DMS 273 treated with DMSO at 0.1 percent for 48 hours (cell line): ENCODE measurements at regions not wholly inside any gene's neighbourhood (a gene's known extent, or its start where the extent isn't known, plus 50 kb on each side); places are given as distances from the start of the nearest gene placed in this dataset.
"Not testable (repeated sequence)": the region's sequence is repeated elsewhere in the genome, so short reads cannot be mapped to it uniquely, and the experiment has no call there.

Experiments
- DNase-seq: peaks from one replicate; lab custom pipeline; 2025; lab: John Stamatoyannopoulos, UW

DNA sequence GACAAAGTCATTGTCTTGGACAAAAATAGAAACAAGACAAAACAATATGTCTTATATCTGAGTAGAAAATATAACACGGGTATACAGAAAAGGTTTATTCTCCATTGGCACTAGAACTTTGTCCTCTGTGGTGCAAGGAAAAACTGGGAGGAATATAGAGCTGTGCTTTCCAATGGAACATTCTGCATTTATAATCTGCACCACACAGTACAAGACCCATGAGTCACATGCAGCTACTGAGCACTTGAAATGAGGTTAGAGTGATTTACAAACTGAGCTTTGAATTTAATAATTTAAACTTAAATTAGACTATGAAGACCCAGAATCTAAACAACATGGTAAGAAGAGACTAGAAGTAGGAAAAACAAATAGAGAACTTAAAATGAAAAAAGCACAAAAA, 86.1 kb downstream of the RAP2A start:
- DNase-seq, result no peak

DNA sequence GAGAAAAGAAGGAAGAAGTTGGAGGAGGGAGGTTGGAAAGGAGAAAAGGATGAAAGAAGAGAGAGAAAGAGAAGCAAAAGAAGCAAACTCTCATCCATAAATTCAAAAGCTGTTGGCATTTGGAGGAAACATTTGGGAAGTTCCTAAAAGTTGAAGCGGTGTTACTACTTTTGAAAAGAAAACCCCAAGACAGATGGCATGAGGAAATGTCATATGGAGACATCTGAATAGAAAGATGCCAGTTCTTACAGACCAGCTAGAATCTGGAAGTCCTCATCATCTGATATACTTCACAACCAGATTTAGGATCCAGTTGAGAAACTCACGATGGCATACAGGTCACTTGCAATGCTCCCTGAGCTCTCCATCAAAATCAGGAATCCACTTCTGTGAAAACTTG, 86.9 kb downstream of the RAP2A start:
- no peak for DNase-seq

DNA sequence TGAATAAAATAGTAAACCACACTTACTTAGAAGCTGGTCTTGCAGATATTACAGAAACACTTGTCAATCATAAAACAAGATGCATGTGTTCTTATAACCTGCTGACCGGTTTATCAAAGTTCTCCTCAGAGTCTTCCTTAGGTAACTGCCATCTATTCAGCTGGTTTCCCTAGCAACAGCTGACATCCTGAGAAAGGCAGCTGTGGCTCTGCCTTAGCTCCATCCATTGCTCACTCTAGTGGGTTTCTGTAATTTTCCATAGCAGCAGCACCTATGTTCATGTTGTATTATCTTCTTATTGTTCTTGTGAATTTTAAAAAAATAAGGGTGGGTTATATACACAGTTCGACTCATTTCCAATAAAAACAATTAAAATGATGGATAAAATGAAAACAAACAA, 87.8 kb downstream of the RAP2A start:
- no peak for DNase-seq

DNA sequence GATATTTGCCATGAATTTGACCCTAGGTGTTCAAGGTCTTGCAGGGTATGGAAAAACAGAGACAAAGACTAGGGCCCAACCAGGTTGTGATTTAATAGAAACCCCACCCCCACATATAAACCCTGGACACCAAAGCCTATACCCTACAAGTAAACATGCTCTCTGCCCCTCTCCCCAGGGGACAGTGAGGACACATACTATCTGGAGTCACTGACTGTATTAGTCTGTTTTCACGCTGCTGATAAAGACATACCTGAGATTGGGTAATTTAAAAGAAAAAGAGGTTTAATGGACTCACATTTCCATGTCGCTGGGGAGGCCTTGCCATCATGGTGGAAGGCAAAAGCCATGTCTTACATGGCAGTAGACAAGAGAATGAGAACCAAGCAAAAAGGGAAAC, 88.3 kb downstream of the RAP2A start:
- DNase-seq, result no peak

DNA sequence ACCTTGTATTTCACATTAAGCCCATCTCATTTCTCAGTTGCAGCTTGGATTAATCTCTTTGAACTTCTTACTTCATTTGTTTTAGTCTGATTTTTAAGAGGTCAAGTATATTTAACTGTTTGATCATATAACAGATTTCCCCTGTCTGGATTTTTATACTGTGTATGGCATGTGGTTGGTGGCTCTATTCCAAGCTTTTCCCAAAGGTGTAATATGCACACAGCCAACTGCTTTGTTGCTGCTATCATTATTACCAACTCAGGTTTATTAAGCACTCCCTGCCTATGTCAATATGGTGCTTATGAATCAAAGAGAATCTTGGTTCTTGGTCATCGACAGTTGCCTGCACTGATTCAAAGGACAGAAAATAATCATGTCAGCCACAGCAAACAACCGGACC, 92.6 kb downstream of the RAP2A start:
- no peak for DNase-seq

DNA sequence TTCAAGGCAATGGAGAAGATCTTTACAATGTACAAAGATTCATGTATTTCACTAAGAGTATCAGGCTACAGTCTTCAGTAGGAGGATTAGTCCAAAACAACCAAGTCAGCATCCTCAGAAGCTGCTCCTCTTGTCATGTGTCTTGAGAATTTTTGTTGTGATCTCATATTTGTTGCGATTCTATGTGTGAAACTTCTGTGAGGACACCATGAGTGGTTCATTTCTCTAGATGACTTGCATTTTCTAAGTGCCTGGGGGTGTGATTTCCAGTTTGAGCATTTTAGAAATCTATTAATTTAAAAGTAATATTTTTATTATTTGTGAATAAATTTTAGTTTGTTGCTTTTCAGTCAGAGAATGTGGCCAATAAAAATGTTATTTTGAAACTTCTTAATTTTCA, 94.5 kb downstream of the RAP2A start:
- DNase-seq, result no peak

DNA sequence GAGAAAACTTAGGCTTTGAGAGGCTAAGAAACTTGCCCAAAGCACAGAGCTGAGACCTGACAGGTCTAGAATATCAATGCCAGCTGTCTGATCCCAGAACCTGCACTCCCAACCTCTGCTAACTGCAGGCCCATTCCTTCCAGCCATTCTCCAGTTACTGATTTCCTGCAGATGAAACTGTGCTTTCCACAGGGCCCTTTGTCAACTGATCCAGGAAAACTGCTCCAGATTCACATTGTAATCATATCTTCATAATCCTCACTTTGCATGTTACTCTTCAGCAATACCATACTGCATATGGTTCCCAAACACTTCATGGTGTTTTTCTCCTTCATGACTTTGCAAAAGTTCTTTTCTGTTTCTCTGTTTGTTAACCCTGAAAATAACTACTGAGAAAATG, 100.6 kb downstream of the RAP2A start:
- no peak for DNase-seq

DNA sequence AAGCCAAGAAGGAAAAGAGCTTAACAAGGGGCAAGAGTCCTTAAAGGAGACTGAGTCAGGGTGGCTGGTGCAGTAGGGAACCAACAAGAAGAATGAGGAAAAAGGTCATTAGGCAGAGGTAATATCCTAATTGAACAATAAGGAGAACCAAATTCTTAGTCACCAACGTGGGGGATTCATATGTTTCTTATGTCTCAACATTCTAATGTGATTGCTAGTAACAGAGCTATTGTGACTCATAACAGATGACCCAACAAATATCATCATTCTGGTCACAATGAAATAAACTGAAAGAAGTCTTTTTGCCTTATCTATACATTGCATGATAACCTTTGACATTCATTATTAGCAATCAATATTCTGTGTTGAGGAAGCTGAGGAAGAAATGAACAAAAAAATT, 101.6 kb downstream of the RAP2A start:
- no peak for DNase-seq

DNA sequence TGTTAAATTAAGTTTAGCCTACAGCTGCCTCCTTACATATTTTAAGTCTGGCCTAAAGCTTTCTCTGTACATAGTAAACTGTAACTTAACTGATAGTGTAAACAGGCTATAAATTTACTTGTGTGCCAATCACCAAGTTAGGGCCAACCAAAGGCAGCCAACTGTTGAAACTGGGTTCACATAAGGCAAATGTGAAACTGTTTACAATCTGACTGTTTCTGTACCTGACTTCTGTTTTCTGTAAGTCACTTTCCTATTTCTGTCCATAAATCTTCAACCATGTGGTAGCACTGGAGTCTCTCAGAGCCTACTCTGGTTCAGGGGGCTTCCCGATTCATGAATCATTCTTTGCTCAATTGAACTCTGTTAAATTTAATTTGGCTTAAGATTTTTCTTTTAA, 103.1 kb downstream of the RAP2A start:
- DNase-seq, result no peak

DNA sequence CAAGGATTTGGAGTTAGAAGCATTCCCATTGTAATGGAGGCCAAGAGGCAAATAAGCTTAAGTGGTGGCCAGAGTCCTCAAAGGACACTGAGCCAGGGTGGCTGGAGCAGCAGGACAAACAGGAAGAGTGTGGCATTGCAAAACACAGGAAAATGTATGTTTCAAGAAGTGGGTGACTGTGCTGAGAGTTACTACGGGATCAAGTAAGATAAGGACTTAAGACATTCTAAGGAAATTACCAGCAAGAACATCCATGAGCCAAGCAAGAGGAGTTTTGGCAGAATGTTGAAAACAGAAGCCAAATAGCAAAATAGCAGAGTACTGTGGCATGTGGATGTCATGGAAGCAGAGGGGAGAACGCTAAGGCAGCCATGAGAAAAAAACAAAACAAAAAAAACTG, 104.2 kb downstream of the RAP2A start:
- DNase-seq, result no peak

DNA sequence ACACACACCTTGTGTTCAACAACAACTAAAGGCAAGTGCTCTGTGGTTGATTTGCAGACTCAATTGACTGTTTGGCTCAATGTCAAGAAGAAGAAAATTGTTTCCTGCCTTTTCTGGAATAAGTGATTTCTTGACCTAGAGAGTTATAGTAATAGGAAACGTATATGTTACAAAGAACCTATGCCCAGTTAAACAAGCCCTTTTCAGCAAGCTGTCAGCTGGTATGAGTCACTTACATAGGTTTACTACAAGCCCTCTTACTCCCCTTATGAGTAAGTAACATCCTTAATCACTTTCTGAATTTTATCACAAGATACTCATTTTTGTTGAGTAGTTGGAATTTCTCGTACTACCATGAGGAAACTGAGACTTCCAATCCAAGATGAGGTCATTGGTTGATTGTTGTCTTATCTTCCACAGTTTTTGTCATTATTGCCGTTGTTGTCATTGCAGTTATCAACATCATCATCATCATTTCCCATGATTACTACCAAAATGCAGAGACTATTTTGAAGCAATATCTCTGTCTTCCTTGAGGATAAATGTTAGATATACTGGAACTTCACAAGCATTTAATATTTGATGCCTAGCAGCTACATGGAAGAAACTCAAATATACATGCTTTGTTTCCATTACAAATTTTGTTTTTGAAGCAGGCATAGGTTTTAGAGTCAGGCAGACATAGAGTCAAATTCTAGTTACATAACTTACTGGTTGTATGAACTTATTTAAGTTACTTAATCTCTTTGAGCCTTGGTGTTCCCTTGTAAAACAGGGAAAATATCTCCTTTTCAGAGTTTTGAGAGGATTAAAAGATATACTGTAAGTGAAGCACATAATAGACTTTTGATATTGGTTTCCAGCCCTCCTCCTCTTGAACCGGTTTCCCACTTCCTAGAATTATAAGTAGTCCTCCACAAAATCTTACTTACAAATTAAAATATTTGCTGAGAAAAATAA, 106.0 kb downstream of the RAP2A start:
- DNase-seq, result no peak

DNA sequence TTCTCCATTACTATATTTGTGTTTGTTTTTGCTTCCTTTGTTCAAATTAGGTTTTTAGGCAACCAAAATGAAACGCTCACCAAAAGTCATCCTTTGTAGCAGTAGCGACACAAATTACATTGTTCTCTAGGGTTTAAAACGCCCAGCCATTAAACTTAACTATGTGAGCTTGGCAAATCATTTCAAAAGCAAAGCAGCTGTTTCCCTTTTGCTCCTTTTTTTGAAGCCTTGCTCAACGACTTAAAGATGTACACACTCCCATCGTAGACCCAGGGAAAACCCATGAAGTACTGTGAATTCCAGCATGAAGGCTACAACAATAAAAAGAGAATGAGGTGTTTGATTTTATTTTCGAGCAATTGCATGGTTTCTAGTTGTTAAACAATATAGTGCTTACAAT, 106.7 kb downstream of the RAP2A start:
- no peak for DNase-seq

DNA sequence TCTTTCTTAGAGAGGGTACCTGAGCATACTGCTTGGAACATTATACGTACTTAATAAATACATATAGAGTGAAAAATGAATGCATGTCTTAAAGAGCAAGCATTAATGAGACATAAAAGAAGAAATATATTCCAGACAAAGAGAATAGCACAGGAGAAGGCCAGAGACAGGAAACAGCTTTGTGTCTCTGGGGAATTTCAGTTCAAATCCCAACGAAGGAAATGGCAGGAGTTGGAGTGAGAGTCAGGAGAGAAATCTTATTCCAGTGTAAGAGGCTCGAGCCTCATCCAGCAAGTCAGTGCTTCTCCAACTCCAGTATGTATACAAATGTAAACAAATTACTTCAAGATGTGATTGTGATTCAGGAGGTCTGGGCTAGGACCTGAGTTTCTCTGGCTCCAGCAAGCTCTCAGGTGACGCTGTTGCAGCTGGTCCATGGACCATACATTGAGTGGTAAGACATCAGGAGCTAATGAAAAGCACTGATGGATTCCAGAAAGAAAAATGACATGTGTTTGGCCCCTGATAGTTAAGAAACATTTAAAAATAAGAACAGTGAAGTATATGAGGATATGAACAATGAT, 108.2 kb downstream of the RAP2A start:
- no peak for DNase-seq

DNA sequence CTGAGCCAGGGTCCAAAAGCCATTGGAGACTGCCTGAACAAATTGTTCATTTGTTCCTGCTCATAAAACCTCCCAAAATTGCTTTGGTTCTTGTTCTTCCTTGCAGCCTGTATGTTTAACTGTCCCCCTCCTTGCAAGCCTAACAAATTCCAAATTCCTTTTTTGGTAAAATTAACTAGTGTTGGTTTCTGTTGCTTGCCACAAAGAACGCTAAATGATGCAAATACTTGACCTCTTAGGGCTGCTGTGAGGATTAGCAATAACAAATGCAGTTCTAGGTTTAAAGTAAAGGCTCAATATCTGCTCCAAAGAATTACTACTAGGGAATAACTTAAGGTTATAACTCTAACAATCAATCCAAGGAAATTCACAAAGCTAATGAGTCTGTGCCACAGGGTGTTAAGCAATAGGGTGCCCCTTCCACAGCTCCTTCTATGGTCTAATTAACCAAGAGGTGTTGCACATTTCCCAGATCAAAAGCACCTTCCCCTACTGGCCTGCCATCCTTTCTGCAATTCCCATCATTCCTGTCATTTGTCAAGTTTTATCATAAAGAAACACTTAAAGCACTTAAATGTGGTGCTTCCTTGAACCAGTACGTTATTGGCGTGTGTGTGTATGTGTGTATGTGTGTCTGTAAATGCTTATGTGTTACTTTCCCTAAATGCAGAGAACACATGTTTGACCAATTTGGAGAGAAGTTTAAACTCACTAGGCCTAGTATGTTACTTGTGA, 110.2 kb downstream of the RAP2A start:
- no peak for DNase-seq

DNA sequence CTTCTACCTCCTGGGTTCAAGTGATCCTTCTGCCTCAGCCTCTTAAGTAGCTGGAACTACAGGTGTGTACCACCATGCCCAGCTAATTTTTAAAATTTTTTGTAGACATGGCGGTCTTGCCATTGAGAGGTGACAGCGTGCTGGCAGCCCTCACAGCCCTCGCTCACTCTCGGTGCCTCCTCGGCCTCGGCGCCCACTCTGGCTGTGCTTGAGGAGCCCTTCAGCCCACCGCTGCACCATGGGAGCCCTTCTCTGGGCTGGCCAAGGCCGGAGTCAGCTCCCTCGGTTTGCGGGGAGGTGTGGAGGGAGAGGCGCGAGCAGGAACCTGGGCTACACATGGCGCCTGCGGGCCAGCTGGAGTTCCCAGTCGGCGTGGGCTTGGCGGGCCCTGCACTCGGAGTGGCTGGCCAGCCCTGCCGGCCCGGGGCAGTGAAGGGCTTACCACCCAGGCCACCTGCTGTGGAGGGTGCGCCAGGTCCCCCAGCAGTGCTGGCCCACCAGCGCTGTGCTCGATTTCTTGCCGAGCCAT, 111.1 kb downstream of the RAP2A start:
- DNase-seq, result not testable (repeated sequence)

DNA sequence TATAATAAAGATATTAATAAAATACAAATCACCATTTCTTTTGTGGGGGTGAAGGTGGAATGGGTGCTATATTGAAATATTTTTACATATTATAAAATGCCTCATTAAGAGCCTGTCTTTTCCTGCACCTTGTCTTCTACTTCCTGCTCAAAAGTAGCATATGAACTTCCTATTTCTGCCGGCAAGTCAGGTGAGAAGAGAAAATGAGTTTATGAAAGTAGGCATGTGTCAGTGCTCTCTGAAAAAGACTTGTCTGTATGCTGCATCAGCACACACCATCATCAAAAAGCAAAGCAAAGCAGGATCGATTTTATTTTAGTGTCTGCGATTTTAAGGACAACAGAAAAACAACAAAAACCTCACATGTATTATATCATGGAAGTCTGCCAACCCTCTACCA, 114.2 kb downstream of the RAP2A start:
- no peak for DNase-seq

DNA sequence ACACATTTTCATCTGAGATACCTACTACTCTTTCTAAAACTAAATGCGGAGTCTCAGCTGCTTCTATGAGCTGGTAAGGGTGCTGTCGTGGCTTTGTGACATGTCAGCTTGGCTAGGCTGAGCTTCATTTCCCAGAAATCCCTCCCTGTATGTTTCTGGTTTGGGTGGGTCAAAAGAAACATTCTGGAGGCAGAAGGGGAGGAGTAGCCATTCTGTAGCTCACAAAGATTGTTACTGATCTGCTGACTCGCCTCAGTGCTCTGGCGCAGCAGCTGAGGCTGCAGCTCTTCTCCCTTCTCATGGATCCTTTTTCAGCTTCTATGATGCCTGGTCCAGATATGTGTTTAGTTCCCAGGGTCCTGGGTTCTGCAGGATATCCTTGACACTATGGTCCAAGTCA, 114.7 kb downstream of the RAP2A start:
- no peak for DNase-seq

DNA sequence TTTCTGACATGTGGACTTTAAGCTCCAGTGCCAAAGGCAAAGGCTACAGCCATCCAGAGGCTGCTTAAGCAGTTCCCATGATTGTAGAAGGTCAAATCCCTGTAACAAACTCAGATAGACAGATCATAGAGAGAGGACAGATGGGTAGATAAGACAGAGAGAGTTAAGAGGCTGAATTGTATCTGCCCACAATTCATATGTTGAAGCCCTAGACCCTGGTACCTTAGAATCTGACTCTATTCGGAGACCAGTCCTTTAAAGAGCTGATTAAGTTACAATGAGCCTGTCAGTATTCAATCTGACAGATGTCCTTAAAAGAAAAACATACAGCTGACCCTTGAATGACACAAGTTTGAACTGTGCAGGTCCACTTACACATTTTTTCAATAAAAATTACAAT, 115.2 kb downstream of the RAP2A start:
- DNase-seq, result no peak

DNA sequence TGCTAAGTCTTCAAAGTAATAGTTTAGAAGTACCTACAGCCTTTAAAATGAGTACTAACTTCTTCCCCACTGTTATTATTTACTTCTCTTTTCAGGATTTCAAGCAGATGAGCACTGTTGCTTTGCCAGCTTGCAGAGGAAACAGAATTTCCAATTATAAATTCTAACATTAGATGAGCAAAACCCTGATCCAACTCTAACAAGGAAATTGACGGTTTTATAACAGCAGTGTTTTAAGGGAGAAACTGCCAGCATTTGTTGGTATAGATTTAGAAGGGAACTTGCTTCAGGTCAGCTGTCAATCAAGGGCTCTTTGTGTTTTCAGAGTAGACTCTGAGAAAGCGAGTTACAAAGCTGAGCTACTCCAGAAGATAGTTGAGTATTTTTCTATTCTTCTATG, 120.5 kb downstream of the RAP2A start:
- DNase-seq, result no peak

DNA sequence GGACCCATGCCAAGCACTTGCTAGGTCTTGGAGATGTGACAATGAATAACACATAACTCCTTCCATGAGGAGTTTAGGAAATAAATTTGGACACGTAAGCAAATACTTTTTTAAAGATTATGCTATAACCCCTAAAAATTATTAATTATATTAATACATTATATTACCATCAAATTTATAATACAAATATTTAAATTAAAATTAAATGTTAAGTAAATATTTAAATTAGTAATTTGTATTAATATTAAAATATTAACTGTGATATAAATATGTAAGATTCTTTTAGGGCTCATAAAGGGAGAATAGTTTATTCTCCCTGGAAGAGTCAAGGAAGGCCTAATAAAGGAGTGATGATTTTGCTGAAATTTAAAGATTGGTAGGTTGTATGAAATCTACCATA, 121.1 kb downstream of the RAP2A start:
- DNase-seq, result no peak

DNA sequence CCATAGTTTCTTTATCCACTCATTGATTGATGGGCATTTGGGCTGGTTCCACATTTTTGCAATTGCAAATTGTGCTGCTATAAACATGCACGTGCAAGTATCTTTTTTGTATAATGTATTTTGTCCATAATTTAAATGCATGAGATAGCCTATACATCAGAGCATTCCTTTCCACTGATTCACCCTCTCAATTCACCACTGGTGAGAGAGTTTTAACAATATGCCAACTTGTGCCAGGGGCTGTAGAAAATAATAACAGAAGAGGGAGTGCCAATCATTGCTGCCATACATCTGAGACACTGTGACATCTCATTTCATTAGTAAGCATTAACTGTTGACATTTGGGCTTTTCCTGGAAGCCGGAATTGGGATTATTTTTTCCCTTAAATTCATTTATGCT, 125.1 kb downstream of the RAP2A start:
- DNase-seq, result no peak

DNA sequence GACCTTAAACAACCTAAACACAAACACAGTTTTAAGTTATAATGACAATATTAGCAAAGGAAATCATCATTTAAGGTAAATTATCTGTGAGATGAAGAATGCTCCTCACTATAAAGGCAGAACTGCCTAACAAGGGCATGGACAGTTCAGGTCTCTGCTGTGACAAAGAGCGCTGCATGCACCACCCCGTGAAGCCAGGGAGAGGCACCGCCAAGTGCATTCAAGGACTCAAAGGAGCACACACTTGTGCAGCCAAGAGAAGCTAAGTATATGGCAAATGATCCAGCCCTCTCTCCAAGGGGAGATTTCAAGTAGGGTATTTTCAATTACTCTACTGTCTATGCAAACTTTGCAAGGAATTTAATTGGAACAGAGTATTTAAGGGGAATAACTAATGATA, 126.0 kb downstream of the RAP2A start:
- no peak for DNase-seq

DNA sequence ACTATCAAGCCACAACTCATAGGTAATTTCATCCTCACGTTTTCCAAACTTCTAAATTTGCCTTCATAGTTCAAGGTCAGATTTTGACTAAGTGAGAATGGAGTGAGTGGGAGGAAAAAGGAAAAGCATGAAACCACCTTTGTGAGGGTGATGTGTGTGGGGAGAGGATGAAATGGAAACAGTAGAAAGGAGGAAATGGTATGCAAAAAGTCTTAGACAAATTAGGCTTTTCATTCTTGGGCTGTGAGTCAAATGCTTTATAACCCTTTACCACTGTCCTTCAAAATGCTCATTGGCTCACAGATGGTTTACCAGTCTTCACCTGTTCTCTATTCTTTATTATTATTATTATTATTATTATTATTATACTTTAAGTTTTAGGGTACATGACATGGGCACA, 127.2 kb downstream of the RAP2A start:
- DNase-seq, result no peak
